DND-41 (cell line): ENCODE measurements at regions not wholly inside any gene's neighbourhood (a gene's known extent, or its start where the extent isn't known, plus 50 kb on each side); places are given as distances from the start of the nearest gene placed in this dataset.
"Not testable (repeated sequence)": the region's sequence is repeated elsewhere in the genome, so short reads cannot be mapped to it uniquely, and the experiment has no call there.

Experiments
- ATAC-seq: fragments of 200-7000 bp; cut with Tn5 transposase; 3 replicates; pipeline ENCODE4 v1.9.1; 2021; ENCODE audit warnings: low read depth; ENCODE audit not compliant: insufficient read depth
- DNase-seq: peaks from one replicate; pipeline ENCODE4 v3.0.0-alpha.2; 2020
- H2AFZ ChIP-seq: 2 replicates; pipeline ENCODE4 v1.6.0; 2012; ENCODE audit warnings: low read depth, low read length
- H3K27ac ChIP-seq: 2 replicates; pipeline ENCODE4 v1.5.1; 2012; ENCODE audit warnings: low read length, inconsistent platforms
- H3K27me3 ChIP-seq: fragments of 200-600 bp; sonication (generic); 2 replicates; pipeline ENCODE4 v1.6.0; 2012; ENCODE audit warnings: low read length, mild to moderate bottlenecking, inconsistent platforms; ENCODE audit not compliant: insufficient read depth, poor library complexity
- H3K36me3 ChIP-seq: 2 replicates; pipeline ENCODE4 v1.5.1; 2012; ENCODE audit warnings: low read length, inconsistent platforms; ENCODE audit not compliant: insufficient read depth
- H3K4me1 ChIP-seq: 2 replicates; pipeline ENCODE4 v1.5.1; 2012; ENCODE audit warnings: mild to moderate bottlenecking, low read length; ENCODE audit not compliant: insufficient read depth
- H3K4me2 ChIP-seq: 2 replicates; pipeline ENCODE4 v1.6.0; 2012; ENCODE audit warnings: mild to moderate bottlenecking, moderate library complexity, low read length, inconsistent platforms; ENCODE audit not compliant: insufficient read depth
- H3K4me3 ChIP-seq, 2 experiments: fragments of 200-600 bp in 1 of 2; shearing (Covaris generic) in 1 of 2; 2 replicates each; pipeline ENCODE4 v1.5.1; 2012 to 2016; ENCODE audit warnings: inconsistent platforms in 2 of 2, low read length in 2 of 2, mild to moderate bottlenecking in 2 of 2, low read depth in 1 of 2, moderate library complexity in 1 of 2
- H3K79me2 ChIP-seq: 2 replicates; pipeline ENCODE4 v1.6.0; 2012; ENCODE audit warnings: low read length, inconsistent platforms; ENCODE audit not compliant: insufficient read depth
- H3K9ac ChIP-seq: 2 replicates; pipeline ENCODE4 v1.6.0; 2012; ENCODE audit warnings: low read depth, mild to moderate bottlenecking, inconsistent platforms, low read length, moderate library complexity
- H3K9me3 ChIP-seq: 2 replicates; pipeline ENCODE4 v1.5.1; 2012; ENCODE audit warnings: low read length, moderate library complexity, mild to moderate bottlenecking, inconsistent platforms; ENCODE audit not compliant: insufficient read depth, severe bottlenecking
- H4K20me1 ChIP-seq: 2 replicates; pipeline ENCODE4 v1.6.0; 2012; ENCODE audit warnings: low read length; ENCODE audit not compliant: insufficient read depth
- CTCF ChIP-seq: IDR thresholded peaks from 2 replicates; pipeline ENCODE4 v1.5.1; 2012; ENCODE audit warnings: borderline replicate concordance, low read length, moderate library complexity, mild to moderate bottlenecking; ENCODE audit not compliant: poor library complexity, severe bottlenecking; ENCODE audit errors: extremely low read depth
- EZH2 ChIP-seq: IDR thresholded peaks from 3 replicates; pipeline ENCODE4 v1.6.1; 2012; ENCODE audit warnings: borderline replicate concordance, low read depth, mild to moderate bottlenecking, moderate library complexity, low read length, inconsistent platforms; ENCODE audit not compliant: severe bottlenecking

DNA sequence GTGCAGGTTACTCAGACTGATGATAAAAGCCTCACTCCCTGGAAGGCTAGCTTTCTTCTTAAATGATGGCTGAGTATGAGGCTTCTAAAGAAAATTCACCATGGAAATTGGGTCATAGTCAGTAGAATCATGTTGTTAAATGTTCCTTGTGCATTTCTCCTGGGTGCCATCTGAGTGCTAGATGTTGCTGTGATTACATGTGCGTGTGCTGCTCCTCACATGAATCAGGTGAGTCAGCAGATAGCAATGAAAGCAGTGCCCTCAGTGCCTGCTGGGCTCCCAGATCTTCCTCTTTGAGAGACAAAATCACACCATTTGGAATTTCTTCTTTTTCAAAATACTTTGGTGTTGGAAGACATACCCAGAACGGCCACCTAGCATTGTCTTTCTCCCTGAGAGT, 331.7 kb downstream of the XPNPEP1 start:
- TF ChIP-seq EZH2 (no peak), CTCF (no peak)
- Histone ChIP-seq H3K27me3 (no peaks in the 10 kb centered on the region), H3K27ac (no peak overlapping the region), H3K79me2 (no peaks in the 10 kb centered on the region), H3K4me3 (no peak overlapping the region), H2AFZ (no peak overlapping the region), H3K36me3 (no peaks in the 10 kb centered on the region), H3K9me3 (no peaks in the 10 kb centered on the region), H4K20me1 (no peaks in the 10 kb centered on the region), H3K4me2 (no peak overlapping the region), H3K4me1 (no peaks in the 10 kb centered on the region), H3K9ac (no peak overlapping the region)
- ATAC-seq (no peak), DNase-seq (no peak)

DNA sequence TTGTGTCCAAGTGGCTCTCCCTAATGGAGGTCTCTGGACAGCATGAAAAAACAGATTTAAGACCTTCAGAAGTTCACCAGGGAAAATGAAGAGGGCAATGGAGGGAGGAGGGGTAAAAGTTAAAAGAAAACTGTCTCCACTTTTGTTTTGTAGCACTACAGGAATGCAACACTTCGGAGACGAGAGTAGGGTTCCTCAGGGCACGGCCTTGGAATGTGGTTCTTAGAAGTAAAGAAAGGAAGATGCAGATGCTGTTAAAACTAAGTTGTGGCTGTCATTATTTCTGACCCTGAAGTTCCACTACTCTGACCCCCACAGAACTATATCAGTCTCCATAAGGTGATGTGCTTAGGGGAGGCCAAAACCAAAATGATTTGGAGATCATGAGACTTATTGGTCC, 335.1 kb downstream of the XPNPEP1 start:
- no peaks in the 10 kb centered on the region for H3K79me2 ChIP-seq
- no peaks in the 10 kb centered on the region for H3K9me3 ChIP-seq
- no peaks in the 10 kb centered on the region for H3K4me1 ChIP-seq
- no peak for TF ChIP-seq EZH2
- no peak for TF ChIP-seq CTCF
- H4K20me1 ChIP-seq: no peaks in the 10 kb centered on the region
- no peak overlapping the region for H3K4me3 ChIP-seq
- H3K27me3 ChIP-seq: no peaks in the 10 kb centered on the region
- ATAC-seq (no peak), DNase-seq (no peak)
- no peaks in the 10 kb centered on the region for H3K36me3 ChIP-seq
- no peak overlapping the region for H3K27ac ChIP-seq
- H3K4me2 ChIP-seq: no peak overlapping the region
- no peak overlapping the region for H2AFZ ChIP-seq
- no peak overlapping the region for H3K9ac ChIP-seq

DNA sequence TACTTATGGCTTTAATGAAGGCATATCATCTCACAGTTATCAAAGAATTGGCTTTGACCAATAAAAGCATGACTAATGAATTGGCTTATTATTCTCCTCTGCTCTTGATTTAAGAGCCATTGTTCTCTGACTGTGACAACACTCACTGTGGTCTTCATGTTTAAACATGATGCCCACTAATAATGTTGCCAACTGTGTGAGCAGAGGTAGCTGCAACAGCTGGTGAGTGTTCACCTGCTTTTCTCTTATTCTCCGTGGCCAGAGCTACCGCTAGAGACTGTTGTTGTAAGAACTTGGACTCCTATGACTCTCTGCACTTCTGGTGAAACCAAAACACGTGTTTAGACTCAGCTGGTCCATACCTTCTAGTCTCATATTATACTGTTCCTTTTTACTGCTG, 335.9 kb downstream of the XPNPEP1 start:
- Histone ChIP-seq H3K4me3 (no peak overlapping the region), H3K79me2 (no peaks in the 10 kb centered on the region), H3K27ac (no peak overlapping the region), H3K9ac (no peak overlapping the region), H3K36me3 (no peaks in the 10 kb centered on the region), H3K9me3 (no peaks in the 10 kb centered on the region), H2AFZ (no peak overlapping the region), H3K27me3 (no peaks in the 10 kb centered on the region), H3K4me2 (no peak overlapping the region), H3K4me1 (no peaks in the 10 kb centered on the region), H4K20me1 (no peaks in the 10 kb centered on the region)
- DNase-seq: no peak
- ATAC-seq: no peak
- TF ChIP-seq EZH2: no peak
- no peak for TF ChIP-seq CTCF

GRCh38 chr10:109556399-109556798, 366.9 kb downstream of the XPNPEP1 start:
- H3K4me1 ChIP-seq: no peaks in the 10 kb centered on the region
- H3K36me3 ChIP-seq: no peaks in the 10 kb centered on the region
- H3K4me2 ChIP-seq: no peak overlapping the region
- H2AFZ ChIP-seq: no peak overlapping the region
- H3K27me3 ChIP-seq: no peaks in the 10 kb centered on the region
- ATAC-seq (no peak), DNase-seq (no peak)
- no peak overlapping the region for H3K4me3 ChIP-seq
- H3K9ac ChIP-seq: no peak overlapping the region
- H3K79me2 ChIP-seq: no peaks in the 10 kb centered on the region
- H4K20me1 ChIP-seq: no peaks in the 10 kb centered on the region
- no peak overlapping the region for H3K27ac ChIP-seq
- no peaks in the 10 kb centered on the region for H3K9me3 ChIP-seq
- TF ChIP-seq EZH2: no peak
- no peak for TF ChIP-seq CTCF

- H3K4me3 ChIP-seq, H4K20me1 ChIP-seq, H3K4me1 ChIP-seq, H3K27ac ChIP-seq, H2AFZ ChIP-seq, H3K79me2 ChIP-seq, ATAC-seq, H3K4me2 ChIP-seq, H3K36me3 ChIP-seq, H3K9ac ChIP-seq, H3K27me3 ChIP-seq, H3K9me3 ChIP-seq, DNase-seq: not testable (repeated sequence)
Measured at GRCh38 chr10:109542050-109542603, 381.2 kb downstream of the XPNPEP1 start.
